HEK293T (cell line): ENCODE measurements at regions not wholly inside any gene's neighbourhood (a gene's known extent, or its start where the extent isn't known, plus 50 kb on each side); places are given as distances from the start of the nearest gene placed in this dataset.

Experiments used
- CTCF ChIA-PET: fragments of 350-600 bp; formaldehyde crosslinking; extraction: SDS; loops from one replicate; lab custom pipeline; 2021; ENCODE audit warnings: antibody characterized with exemption, inconsistent platforms; lab: Yijun Ruan, JAX
- POLR2A ChIA-PET: fragments of 350-600 bp; formaldehyde crosslinking; extraction: SDS; loops from one replicate; lab custom pipeline; 2020; ENCODE audit warnings: antibody characterized with exemption, inconsistent platforms; lab: Yijun Ruan, JAX
- DNase-seq: peaks from one replicate; pipeline ENCODE4 v3.0.0; 2012; ENCODE audit warnings: mixed read lengths; ENCODE audit errors: extremely low spot score
- ARNT ChIP-seq: fragments of 450-650 bp; IDR thresholded peaks from 2 replicates; pipeline ENCODE4 v1.6.1; 2017; ENCODE audit warnings: mild to moderate bottlenecking
- BHLHE40 ChIP-seq: fragments of 450-650 bp; IDR thresholded peaks from 2 replicates; pipeline ENCODE4 v1.6.1; 2016; ENCODE audit warnings: mild to moderate bottlenecking, moderate library complexity, borderline replicate concordance
- CTBP1 ChIP-seq: fragments of 450-650 bp; IDR thresholded peaks from 2 replicates; pipeline ENCODE4 v1.6.1; 2016; ENCODE audit warnings: borderline replicate concordance
- ELF4 ChIP-seq: fragments of 450-650 bp; IDR thresholded peaks from 2 replicates; pipeline ENCODE4 v1.6.1; 2017; ENCODE audit warnings: antibody characterized with exemption
- FOXA1 ChIP-seq: fragments of 450-650 bp; IDR thresholded peaks from 2 replicates; pipeline ENCODE4 v1.6.1; 2016; ENCODE audit warnings: mild to moderate bottlenecking
- FOXK2 ChIP-seq: fragments of 450-650 bp; IDR thresholded peaks from 2 replicates; pipeline ENCODE4 v1.6.1; 2016; ENCODE audit warnings: mild to moderate bottlenecking
- FOXM1 ChIP-seq: fragments of 450-650 bp; IDR thresholded peaks from 2 replicates; pipeline ENCODE4 v1.6.1; 2017; ENCODE audit warnings: mild to moderate bottlenecking, borderline replicate concordance
- HDGF ChIP-seq: fragments of 450-650 bp; IDR thresholded peaks from 2 replicates; pipeline ENCODE4 v1.6.1; 2017; ENCODE audit warnings: antibody characterized with exemption, borderline replicate concordance
- L3MBTL2 ChIP-seq: fragments of 450-650 bp; conservative IDR thresholded peaks from 2 replicates; pipeline ENCODE4 v1.6.1; 2016; ENCODE audit warnings: mild to moderate bottlenecking
- LEF1 ChIP-seq: fragments of 450-650 bp; IDR thresholded peaks from 2 replicates; pipeline ENCODE4 v1.6.1; 2017; ENCODE audit warnings: mild to moderate bottlenecking, borderline replicate concordance
- NFRKB ChIP-seq: fragments of 450-650 bp; IDR thresholded peaks from 2 replicates; pipeline ENCODE4 v1.6.1; 2016; ENCODE audit warnings: mild to moderate bottlenecking, moderate library complexity
- PKNOX1 ChIP-seq: fragments of 450-650 bp; IDR thresholded peaks from 2 replicates; pipeline ENCODE4 v1.6.1; 2016
- SP1 ChIP-seq: fragments of 450-650 bp; IDR thresholded peaks from 2 replicates; pipeline ENCODE4 v1.6.1; 2017
- SUZ12 ChIP-seq: fragments of 450-650 bp; IDR thresholded peaks from 2 replicates; pipeline ENCODE4 v1.6.1; 2016; ENCODE audit warnings: mild to moderate bottlenecking
- TARDBP ChIP-seq: fragments of 450-650 bp; IDR thresholded peaks from 2 replicates; pipeline ENCODE4 v1.6.1; 2016
- ZNF384 ChIP-seq: fragments of 450-650 bp; IDR thresholded peaks from 2 replicates; pipeline ENCODE4 v1.6.1; 2016

DNA sequence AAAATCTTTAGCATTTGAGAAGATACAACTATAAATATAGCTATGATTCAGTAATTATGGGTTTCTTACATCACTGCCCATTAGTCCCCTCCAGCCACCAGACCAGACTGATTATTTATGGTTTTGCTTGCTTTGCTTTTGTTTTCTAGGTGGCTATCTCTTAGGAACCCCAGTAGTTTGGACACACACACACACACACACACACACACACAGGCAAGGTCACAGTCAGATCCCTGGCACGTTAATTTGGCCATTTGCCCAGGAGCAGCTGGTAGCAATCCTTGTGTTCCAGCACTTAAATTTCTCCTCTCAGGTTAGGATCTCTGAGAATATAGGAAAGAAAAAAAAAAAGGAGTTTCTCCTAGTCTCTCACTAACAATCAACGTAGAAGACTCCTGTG is 90.2 kb upstream of the RESF1 start:
- ChIA-PET POLR2A (no interaction called here), CTCF (no interaction called here)
- no peak for TF ChIP-seq L3MBTL2
- TF ChIP-seq NFRKB = no peak
- no peak for TF ChIP-seq BHLHE40
- TF ChIP-seq PKNOX1 = no peak
- DNase-seq = no peak

- TF ChIP-seq BHLHE40 = no peak
- no peak for TF ChIP-seq FOXM1
- no peak for TF ChIP-seq FOXK2
- TF ChIP-seq LEF1 = no peak
- TF ChIP-seq ELF4 = no peak
- no peak for TF ChIP-seq CTBP1
- no peak for TF ChIP-seq PKNOX1
- no peak for TF ChIP-seq ZNF384
- TF ChIP-seq SUZ12 = no peak
- no peak for TF ChIP-seq NFRKB
- no peak for TF ChIP-seq L3MBTL2
- TF ChIP-seq HDGF = no peak
- no peak for TF ChIP-seq SP1
- CTCF ChIA-PET = no interaction called here
- POLR2A ChIA-PET = no interaction called here
- DNase-seq = no peak
These were observed 91.9 kb upstream of the RESF1 start for GRCh38 chr12:31867292-31867691.

DNA sequence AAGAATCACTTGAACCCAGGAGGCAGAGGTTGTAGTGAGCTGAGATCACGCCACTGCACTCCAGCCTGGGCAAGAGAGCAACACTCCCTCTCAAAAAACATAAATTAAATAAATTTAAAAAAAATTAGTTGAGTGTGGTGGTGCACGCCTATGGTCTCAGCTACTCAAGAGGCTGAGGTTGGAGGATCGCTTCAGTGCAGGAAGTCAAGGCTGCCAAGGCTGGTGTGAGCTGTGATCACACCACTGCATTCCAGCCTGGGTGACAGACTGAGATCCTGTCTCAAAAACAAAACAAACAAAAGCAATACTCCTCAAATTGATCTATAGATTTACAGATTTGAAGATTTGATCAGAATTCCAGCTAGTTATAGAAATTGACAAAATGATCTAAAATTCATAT is 92.7 kb upstream of the RESF1 start:
- no peak for DNase-seq
- TF ChIP-seq BHLHE40 (no peak), PKNOX1 (no peak), ARNT (no peak), NFRKB (no peak), FOXK2 (no peak), ZNF384 (no peak)
- CTCF ChIA-PET = no interaction called here
- POLR2A ChIA-PET = no interaction called here

- no peak for DNase-seq
- ChIA-PET CTCF (no interaction called here), POLR2A (no interaction called here)
- TF ChIP-seq HDGF = no peak
These were observed 94.2 kb upstream of the RESF1 start for GRCh38 chr12:31865023-31865422.

- DNase-seq = no peak
- no peak for TF ChIP-seq TARDBP
- TF ChIP-seq NFRKB = no peak
- no peak for TF ChIP-seq ZNF384
- ChIA-PET POLR2A (no interaction called here), CTCF (no interaction called here)
These were observed 97.9 kb upstream of the RESF1 start for GRCh38 chr12:31861360-31861759.

- ChIA-PET CTCF (no interaction called here), POLR2A (no interaction called here)
- no peak for DNase-seq
- no peak for TF ChIP-seq PKNOX1
- TF ChIP-seq BHLHE40 = no peak
- TF ChIP-seq SP1 = no peak
- no peak for TF ChIP-seq SUZ12
- TF ChIP-seq FOXK2 = no peak
- TF ChIP-seq NFRKB = no peak
- no peak for TF ChIP-seq ARNT
- no peak for TF ChIP-seq ZNF384
- TF ChIP-seq CTBP1 = no peak
These were observed 98.8 kb upstream of the RESF1 start for GRCh38 chr12:31860401-31860800.

DNA sequence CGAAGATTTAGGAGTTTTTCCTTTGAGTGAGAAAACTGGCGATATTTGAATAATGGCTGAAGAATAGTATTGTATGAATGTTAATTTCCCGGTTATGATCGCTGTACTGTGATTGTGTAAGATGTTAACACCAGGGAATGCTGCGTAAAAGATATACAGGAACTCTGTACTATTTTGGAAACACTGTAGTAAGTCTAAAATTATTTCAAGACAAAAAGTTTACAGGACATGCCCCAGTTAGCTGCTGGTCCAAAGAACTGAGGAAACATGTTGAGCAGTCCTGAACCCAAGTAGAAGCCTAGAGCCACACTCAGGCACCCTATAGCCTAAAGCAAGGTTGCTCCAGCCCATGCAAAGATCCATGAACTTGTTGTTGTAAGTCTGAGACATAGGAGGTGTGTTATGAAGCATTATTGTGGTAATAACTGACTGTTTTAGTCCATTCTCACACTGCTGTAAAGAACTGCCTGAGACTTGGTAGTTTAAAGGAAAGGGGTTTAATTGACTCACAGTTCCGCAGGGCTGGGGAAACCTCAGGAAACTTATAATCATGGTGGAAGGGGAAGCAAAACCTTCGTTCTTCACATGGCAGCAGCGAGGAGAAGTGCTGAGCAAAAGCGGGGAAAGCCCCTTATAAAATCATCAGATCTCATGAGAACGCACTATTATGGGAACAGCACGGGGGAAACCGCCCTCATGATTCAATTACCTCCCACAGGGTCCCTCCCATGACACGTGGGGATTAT is 99.8 kb upstream of the RESF1 start:
- DNase-seq = no peak
- no peak for TF ChIP-seq FOXK2
- no peak for TF ChIP-seq ZNF384
- no peak for TF ChIP-seq SP1
- TF ChIP-seq SUZ12 = no peak
- TF ChIP-seq BHLHE40 = no peak
- TF ChIP-seq ELF4 = no peak
- TF ChIP-seq FOXA1 = no peak
- CTCF ChIA-PET = no interaction called here
- POLR2A ChIA-PET = no interaction called here
